ENCODE measurements at regions not wholly inside any gene's neighbourhood (a gene's known extent, or its start where the extent isn't known, plus 50 kb on each side); places are given as distances from the start of the nearest gene placed in this dataset.
A peak's percentile ranks its signal among the peaks of the same experiment; 100 is the strongest.

- no peak for DNase-seq (ENCODE audit: low spot score)
Observed at GRCh38 chr2:206368484-206368883, 74.8 kb upstream of the ADAM23 start.

GRCh38 chr2:206368933-206369569 is 74.3 kb upstream of the ADAM23 start:
- no peak for DNase-seq (ENCODE audit: low spot score)

GRCh38 chr2:206375956-206376355 is 67.4 kb upstream of the ADAM23 start:
- DNase-seq (ENCODE audit: low spot score): no peak

- no peak for DNase-seq (ENCODE audit: low spot score)
Observed at GRCh38 chr2:206378835-206379234, 64.5 kb upstream of the ADAM23 start.

GRCh38 chr2:206379266-206379665 is 64.1 kb upstream of the ADAM23 start:
- DNase-seq (ENCODE audit: low spot score): no peak

- no peak for DNase-seq (ENCODE audit: low spot score)
Observed at GRCh38 chr2:206379886-206380285, 63.4 kb upstream of the ADAM23 start.

GRCh38 chr2:206381881-206382280 is 61.5 kb upstream of the ADAM23 start:
- DNase-seq (ENCODE audit: low spot score): no peak

GRCh38 chr2:206383669-206384068 is 59.7 kb upstream of the ADAM23 start:
- no peak for DNase-seq (ENCODE audit: low spot score)

GRCh38 chr2:206387808-206388207 is 55.5 kb upstream of the ADAM23 start:
- DNase-seq (ENCODE audit: low spot score): no peak

GRCh38 chr2:206388698-206389097 is 54.6 kb upstream of the ADAM23 start:
- no peak for DNase-seq (ENCODE audit: low spot score)

GRCh38 chr2:206389164-206389563 is 54.2 kb upstream of the ADAM23 start:
- no peak for DNase-seq (ENCODE audit: low spot score)

- DNase-seq (ENCODE audit: low spot score): no peak
Observed at GRCh38 chr2:206390181-206390580, 53.2 kb upstream of the ADAM23 start.

- DNase-seq (ENCODE audit: low spot score): peak; percentile 63
Observed at GRCh38 chr2:206392118-206392517, 51.2 kb upstream of the ADAM23 start.

All from COLO829 (cell line).